Right renal cortex interstitium (tissue), 3 donors: ENCODE measurements at regions not wholly inside any gene's neighbourhood (a gene's known extent, or its start where the extent isn't known, plus 50 kb on each side); places are given as distances from the start of the nearest gene placed in this dataset.

ENCODE experiments used
- DNase-seq, 3 donors: peaks; one replicate each; pipeline ENCODE4 v3.0.0-alpha.2; 2013; ENCODE audit warnings: low read depth in 3 of 3, low spot score in 2 of 3

DNA sequence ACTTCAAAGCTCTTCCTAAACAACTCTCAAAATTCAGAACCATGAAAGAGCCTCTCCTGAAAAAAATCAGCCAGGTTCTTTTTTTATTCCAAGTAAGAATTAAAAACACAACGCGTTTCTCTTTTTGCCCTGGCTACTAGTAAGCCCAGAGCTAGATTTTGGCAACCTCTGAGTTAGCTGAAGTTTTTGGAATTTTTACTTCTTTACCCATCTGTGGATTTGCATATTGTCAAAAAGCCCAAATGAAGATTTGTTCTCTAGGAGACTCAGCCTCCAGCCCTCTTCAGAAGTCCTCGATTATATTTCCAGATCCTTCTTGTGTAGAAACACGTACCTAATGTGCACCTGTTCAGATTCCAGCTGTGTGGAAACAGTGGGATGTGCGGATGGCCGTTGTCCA lies 517.9 kb downstream of the TBC1D22A start:
- no peak for DNase-seq

GRCh38 chr22:47279746-47280145 lies 517.3 kb downstream of the TBC1D22A start:
- no peak for DNase-seq

DNA sequence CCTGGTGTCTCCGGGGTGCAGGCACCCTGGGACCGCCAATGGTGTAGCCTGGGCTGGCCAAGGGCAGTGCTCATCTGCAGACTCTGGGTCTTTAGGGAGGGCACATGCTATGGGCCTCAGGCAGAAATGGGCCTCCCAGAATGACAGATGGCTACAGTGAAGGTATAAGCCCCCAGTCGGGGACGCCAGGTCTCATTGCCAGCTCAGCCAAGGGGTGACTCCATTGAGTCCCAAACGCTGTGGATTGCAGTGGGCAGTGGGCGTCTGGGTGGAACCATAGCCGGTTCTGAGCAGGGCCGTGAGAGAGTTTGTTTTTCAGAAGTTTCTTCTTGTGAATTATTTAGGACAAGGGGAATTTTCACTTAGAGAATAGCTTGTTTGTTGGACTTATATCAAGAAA lies 516.9 kb downstream of the TBC1D22A start:
- DNase-seq, result no peak

- DNase-seq, result no peak
Measured at GRCh38 chr22:47278655-47279054, 516.2 kb downstream of the TBC1D22A start.

- no peak for DNase-seq
Measured at GRCh38 chr22:47277531-47277930, 515.1 kb downstream of the TBC1D22A start.

DNA sequence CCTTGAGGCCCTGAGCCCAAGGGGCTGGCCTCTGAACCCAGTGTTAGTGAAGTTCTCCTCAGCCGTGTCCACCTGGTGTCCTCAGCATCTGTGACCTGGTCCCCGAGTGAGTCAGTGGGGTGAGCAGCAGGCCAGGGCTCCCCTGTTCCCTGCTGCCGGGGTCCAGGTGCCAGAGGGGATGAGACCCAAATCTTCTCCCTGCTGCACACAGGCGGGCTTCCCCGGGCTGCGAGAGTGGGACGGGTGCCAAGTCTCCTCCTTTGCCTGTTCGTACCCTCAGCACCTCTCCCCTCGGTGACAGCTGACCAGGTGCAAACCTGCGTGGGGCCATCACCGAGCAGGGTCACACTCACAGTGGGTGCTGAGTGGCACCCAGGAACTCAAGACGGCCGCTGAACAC lies 514.5 kb downstream of the TBC1D22A start:
- no peak for DNase-seq

DNA sequence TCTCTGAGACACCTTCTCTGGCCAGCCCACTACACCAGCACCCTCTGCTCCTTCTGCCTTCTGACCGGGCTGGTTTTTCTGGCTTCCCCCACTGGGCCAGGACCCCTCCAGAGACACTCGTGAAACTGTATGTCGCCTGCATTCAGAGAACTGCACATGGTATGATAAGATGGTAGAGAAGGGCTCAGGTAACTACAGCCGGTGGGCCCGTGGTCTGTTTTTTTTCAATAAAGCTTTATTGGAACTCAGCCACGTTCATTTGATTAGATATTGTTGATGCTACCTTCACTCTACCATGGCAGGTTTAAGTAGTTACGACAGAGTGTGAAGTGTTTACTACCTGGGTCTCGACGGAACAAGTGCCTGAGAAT lies 514.0 kb downstream of the TBC1D22A start:
- no peak for DNase-seq

DNA sequence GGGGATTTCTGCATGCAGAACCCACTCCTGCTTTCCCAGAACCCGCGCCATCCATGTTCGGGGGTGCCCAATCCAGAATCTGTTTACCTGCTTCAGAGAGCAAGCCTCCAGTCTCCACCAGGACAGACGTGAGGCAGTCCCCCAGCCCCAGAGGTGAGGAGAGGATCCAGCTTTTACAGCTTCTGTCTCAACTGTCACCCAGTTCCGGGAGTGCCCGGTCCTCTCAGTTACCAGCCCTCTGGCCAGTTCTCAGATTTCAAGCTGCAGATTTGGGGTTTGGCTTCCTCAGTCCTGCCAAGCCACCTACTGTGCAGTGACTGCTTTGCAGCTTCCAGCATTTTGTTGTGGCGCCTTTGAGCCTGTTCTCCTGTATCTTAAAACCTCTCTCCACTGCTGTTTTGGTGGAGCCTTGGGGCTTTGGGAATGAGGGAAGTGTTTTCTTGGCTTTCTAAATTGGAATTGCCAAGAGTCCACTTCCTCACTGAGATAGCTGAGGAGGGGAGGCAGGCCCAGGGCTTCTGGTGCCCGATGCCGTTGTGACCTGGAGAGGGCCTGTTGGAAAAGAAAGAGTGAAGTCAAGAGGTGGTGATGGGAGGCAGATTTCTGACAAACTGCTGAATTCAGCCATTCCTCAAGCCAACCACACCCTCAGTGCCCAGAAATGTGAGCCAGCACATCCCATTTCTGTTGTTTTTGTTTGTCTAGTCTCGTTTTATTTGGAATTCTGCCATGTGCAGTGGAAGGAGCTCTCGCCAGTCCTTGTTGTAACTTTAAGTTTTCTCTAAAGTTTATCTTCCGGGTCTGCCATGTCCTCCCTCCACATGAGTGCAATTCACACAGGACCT lies 513.4 kb downstream of the TBC1D22A start:
- DNase-seq, result no peak

DNA sequence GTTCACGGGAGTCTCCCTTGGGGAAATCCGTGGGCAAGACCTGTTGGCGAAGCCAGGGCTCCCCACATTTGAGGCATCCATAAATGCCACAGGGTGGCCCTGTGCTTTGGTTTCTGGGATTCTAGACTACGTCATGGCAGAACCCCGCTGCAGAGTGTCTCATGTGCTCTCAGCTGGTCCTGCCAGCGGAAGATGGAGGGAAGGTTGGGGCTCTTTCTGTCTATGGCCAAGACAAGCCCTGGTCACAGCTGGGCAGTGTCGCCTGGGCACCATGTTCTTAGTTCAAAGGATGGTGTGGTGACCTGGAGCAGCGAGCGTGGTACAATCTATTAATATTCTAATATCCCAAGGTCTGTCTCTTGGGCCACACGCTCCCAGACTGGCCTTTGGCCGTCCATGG lies 511.7 kb downstream of the TBC1D22A start:
- DNase-seq, result no peak

DNA sequence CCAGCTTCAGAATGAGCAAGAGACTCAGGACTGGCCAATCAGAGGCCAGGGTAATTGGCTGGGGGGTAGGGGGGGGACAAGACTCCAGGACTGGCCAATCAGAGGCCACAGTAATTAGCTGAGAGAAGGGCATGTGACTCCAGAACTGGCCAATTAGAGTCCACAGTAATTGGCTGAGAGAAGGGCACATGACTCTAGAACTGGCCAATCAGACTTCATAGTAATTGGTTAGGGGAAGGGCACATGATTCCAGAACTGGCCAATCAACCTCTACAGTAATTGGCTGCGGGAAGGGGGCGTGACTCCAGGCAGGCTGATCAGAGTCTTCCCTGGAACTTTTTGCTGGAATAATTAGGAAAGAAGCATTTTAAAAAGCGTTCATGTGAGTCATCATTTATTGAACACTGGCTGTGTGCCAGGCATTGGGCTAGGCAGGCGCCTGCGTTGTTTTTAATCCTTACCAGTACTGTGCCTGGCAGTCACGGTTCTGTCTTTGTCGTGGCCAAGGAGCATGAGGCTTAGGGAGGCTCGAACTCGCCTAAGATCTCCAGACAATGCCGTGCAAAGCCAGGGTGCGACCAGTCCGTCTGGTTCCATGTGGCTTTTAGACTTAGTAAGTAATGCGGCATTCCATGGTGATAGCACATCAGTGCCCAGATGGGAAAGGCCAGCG lies 508.1 kb downstream of the TBC1D22A start:
- DNase-seq, result no peak

- no peak for DNase-seq
Measured at GRCh38 chr22:47269516-47270088, 507.2 kb downstream of the TBC1D22A start.

DNA sequence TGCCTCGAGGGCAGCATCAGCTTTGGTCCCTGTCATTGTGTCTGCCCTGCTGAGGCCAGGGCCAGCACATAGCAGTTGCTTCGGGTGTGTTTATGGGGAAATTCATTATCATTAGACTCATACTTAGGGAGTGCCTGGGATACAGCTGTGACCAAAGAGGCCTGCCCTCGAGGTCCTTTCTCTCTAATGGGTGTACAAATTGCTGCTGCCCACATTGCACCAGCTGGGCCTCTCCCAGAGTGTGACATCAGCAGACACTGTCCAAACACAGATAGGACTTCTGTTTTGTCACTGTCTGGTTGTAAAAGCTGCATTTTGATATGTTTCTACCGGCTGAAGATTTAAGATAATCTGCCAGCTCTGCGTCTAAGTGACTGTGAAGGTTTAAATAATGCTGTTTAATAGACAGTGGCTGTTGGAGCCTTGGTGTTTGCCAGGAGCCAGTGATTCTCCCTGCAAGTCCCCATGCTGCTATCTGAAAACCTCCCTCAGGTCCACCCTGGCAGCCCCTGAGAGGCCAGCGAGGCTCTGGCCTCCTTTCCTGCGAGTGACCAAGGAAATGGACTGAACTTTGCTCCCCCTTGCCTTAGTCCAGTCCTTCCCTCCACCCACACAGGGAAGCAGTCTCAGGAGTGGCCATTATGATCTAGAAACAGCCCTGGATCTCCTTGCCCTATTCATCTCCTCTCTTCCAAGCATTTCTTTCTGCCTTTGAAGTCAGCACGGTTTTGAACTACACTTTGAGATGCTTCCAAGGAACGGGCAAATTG lies 505.2 kb downstream of the TBC1D22A start:
- DNase-seq, result no peak

- DNase-seq, result no peak
Measured at GRCh38 chr22:47266329-47266728, 503.9 kb downstream of the TBC1D22A start.

GRCh38 chr22:47260551-47260950 lies 498.1 kb downstream of the TBC1D22A start:
- DNase-seq, result no peak

DNA sequence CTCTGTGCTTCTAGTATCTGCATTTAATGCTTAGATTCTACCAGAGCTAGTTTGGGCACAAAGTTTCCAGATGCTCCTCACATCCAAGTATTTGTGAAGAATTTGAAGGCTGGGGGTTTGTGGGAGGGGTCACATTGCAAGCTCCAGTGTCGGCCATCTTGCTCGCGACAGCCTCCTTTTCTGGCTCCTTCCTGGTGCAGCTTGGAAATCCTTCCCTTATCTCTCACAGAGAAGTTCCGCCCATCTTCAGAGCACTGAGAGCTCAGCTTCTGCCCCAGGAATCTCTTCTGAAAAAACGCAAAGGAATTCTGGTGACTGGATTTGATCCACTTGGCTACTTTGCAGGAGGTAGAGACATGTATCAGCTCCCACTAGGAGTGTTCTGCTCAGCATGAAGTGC lies 497.5 kb downstream of the TBC1D22A start:
- no peak for DNase-seq

- DNase-seq, result no peak
Measured at GRCh38 chr22:47259049-47259448, 496.6 kb downstream of the TBC1D22A start.

- no peak for DNase-seq
Measured at GRCh38 chr22:47257976-47258375, 495.5 kb downstream of the TBC1D22A start.

GRCh38 chr22:47257566-47257965 lies 495.1 kb downstream of the TBC1D22A start:
- DNase-seq, result no peak

GRCh38 chr22:47251911-47252310 lies 489.5 kb downstream of the TBC1D22A start:
- no peak for DNase-seq

- DNase-seq, result no peak
Measured at GRCh38 chr22:47250995-47251765, 488.7 kb downstream of the TBC1D22A start.
